WTC11 (cell line): ENCODE measurements at regions not wholly inside any gene's neighbourhood (a gene's known extent, or its start where the extent isn't known, plus 50 kb on each side); places are given as distances from the start of the nearest gene placed in this dataset.

Experiments used
- ARID4B ChIP-seq: sonication (generic); formaldehyde crosslinking; IDR thresholded peaks from 2 replicates; pipeline ENCODE4 v1.8.0; 2023; ENCODE audit warnings: missing genetic modification reagents, mild to moderate bottlenecking, borderline replicate concordance
- ATF1 ChIP-seq: sonication (generic); formaldehyde crosslinking; IDR thresholded peaks from 2 replicates; pipeline ENCODE4 v1.8.1; 2023; ENCODE audit warnings: mild to moderate bottlenecking, moderate library complexity, missing genetic modification reagents
- CREB1 ChIP-seq: sonication (generic); formaldehyde crosslinking; IDR thresholded peaks from 2 replicates; pipeline ENCODE4 v1.8.0; 2023; ENCODE audit warnings: mild to moderate bottlenecking, missing genetic modification reagents
- JUN ChIP-seq: sonication (generic); formaldehyde crosslinking; IDR thresholded peaks from 2 replicates; pipeline ENCODE4 v1.8.0; 2023; ENCODE audit warnings: mild to moderate bottlenecking, missing genetic modification reagents
- NFATC4 ChIP-seq: fragments of 250-450 bp; sonication (Bioruptor Pico); IDR thresholded peaks from 2 replicates; pipeline ENCODE4 v1.9.0; 2021; ENCODE audit warnings: mild to moderate bottlenecking
- NR1H2 ChIP-seq: sonication (generic); formaldehyde crosslinking; IDR thresholded peaks from 2 replicates; pipeline ENCODE4 v1.9.0; 2021; ENCODE audit warnings: mild to moderate bottlenecking, moderate library complexity, missing genetic modification reagents
- TEAD1 ChIP-seq: sonication (generic); formaldehyde crosslinking; IDR thresholded peaks from 2 replicates; pipeline ENCODE4 v1.8.0; 2022; ENCODE audit warnings: mild to moderate bottlenecking, missing genetic modification reagents
- ZNF232 ChIP-seq: sonication (generic); formaldehyde crosslinking; IDR thresholded peaks from 2 replicates; pipeline ENCODE4 v1.8.0; 2022; ENCODE audit warnings: mild to moderate bottlenecking, missing genetic modification reagents
- TF ChIP-seq, protein P1 (sequence below): fragments of 200-600 bp; IDR thresholded peaks from 2 replicates; pipeline ENCODE4 v1.8.0; 2022; ENCODE audit warnings: antibody characterized with exemption
- TF ChIP-seq, protein P2 (sequence below): sonication (generic); formaldehyde crosslinking; IDR thresholded peaks from 2 replicates; pipeline ENCODE4 v1.8.0; 2023; ENCODE audit warnings: mild to moderate bottlenecking, missing genetic modification reagents
- TF ChIP-seq, protein P3 (sequence below): sonication (generic); formaldehyde crosslinking; IDR thresholded peaks from 2 replicates; pipeline ENCODE4 v1.8.0; 2023; ENCODE audit warnings: missing genetic modification reagents
- TF ChIP-seq, protein P4 (sequence below): sonication (generic); formaldehyde crosslinking; IDR thresholded peaks from 2 replicates; pipeline ENCODE4 v1.8.1; 2022; ENCODE audit warnings: low read depth, missing genetic modification reagents, borderline replicate concordance
- TF ChIP-seq, protein P5 (sequence below): sonication (generic); formaldehyde crosslinking; IDR thresholded peaks from 2 replicates; pipeline ENCODE4 v1.8.1; 2022; ENCODE audit warnings: low read depth, mild to moderate bottlenecking, moderate library complexity, missing genetic modification reagents, borderline replicate concordance

- TF ChIP-seq, protein P1, sequence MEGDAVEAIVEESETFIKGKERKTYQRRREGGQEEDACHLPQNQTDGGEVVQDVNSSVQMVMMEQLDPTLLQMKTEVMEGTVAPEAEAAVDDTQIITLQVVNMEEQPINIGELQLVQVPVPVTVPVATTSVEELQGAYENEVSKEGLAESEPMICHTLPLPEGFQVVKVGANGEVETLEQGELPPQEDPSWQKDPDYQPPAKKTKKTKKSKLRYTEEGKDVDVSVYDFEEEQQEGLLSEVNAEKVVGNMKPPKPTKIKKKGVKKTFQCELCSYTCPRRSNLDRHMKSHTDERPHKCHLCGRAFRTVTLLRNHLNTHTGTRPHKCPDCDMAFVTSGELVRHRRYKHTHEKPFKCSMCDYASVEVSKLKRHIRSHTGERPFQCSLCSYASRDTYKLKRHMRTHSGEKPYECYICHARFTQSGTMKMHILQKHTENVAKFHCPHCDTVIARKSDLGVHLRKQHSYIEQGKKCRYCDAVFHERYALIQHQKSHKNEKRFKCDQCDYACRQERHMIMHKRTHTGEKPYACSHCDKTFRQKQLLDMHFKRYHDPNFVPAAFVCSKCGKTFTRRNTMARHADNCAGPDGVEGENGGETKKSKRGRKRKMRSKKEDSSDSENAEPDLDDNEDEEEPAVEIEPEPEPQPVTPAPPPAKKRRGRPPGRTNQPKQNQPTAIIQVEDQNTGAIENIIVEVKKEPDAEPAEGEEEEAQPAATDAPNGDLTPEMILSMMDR = no peak
- TF ChIP-seq JUN (no peak), ZNF232 (CRISPR knock-in tag) (no peak), NFATC4 (CRISPR knock-in tag) (no peak), ATF1 (no peak), CREB1 (CRISPR knock-in tag) (no peak), ARID4B (CRISPR knock-in tag) (no peak), NR1H2 (CRISPR knock-in tag) (no peak), TEAD1 (CRISPR knock-in tag) (no peak)
- TF ChIP-seq, protein P2, sequence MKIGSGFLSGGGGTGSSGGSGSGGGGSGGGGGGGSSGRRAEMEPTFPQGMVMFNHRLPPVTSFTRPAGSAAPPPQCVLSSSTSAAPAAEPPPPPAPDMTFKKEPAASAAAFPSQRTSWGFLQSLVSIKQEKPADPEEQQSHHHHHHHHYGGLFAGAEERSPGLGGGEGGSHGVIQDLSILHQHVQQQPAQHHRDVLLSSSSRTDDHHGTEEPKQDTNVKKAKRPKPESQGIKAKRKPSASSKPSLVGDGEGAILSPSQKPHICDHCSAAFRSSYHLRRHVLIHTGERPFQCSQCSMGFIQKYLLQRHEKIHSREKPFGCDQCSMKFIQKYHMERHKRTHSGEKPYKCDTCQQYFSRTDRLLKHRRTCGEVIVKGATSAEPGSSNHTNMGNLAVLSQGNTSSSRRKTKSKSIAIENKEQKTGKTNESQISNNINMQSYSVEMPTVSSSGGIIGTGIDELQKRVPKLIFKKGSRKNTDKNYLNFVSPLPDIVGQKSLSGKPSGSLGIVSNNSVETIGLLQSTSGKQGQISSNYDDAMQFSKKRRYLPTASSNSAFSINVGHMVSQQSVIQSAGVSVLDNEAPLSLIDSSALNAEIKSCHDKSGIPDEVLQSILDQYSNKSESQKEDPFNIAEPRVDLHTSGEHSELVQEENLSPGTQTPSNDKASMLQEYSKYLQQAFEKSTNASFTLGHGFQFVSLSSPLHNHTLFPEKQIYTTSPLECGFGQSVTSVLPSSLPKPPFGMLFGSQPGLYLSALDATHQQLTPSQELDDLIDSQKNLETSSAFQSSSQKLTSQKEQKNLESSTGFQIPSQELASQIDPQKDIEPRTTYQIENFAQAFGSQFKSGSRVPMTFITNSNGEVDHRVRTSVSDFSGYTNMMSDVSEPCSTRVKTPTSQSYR (CRISPR knock-in tag) = no peak
- TF ChIP-seq, protein P3, sequence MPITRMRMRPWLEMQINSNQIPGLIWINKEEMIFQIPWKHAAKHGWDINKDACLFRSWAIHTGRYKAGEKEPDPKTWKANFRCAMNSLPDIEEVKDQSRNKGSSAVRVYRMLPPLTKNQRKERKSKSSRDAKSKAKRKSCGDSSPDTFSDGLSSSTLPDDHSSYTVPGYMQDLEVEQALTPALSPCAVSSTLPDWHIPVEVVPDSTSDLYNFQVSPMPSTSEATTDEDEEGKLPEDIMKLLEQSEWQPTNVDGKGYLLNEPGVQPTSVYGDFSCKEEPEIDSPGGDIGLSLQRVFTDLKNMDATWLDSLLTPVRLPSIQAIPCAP = no peak
- TF ChIP-seq, protein P4, sequence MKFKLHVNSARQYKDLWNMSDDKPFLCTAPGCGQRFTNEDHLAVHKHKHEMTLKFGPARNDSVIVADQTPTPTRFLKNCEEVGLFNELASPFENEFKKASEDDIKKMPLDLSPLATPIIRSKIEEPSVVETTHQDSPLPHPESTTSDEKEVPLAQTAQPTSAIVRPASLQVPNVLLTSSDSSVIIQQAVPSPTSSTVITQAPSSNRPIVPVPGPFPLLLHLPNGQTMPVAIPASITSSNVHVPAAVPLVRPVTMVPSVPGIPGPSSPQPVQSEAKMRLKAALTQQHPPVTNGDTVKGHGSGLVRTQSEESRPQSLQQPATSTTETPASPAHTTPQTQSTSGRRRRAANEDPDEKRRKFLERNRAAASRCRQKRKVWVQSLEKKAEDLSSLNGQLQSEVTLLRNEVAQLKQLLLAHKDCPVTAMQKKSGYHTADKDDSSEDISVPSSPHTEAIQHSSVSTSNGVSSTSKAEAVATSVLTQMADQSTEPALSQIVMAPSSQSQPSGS (CRISPR knock-in tag) = no peak
- TF ChIP-seq, protein P5, sequence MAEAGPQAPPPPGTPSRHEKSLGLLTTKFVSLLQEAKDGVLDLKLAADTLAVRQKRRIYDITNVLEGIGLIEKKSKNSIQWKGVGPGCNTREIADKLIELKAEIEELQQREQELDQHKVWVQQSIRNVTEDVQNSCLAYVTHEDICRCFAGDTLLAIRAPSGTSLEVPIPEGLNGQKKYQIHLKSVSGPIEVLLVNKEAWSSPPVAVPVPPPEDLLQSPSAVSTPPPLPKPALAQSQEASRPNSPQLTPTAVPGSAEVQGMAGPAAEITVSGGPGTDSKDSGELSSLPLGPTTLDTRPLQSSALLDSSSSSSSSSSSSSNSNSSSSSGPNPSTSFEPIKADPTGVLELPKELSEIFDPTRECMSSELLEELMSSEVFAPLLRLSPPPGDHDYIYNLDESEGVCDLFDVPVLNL = no peak
Measured at GRCh38 chr10:8439040-8439439, 384.6 kb downstream of the GATA3 start.
